HepG2 (cell line): ENCODE measurements at regions not wholly inside any gene's neighbourhood (a gene's known extent, or its start where the extent isn't known, plus 50 kb on each side); places are given as distances from the start of the nearest gene placed in this dataset.

Experiments used
- ATAC-seq: fragments of 200-7000 bp; cut with Tn5 transposase; 3 replicates; pipeline ENCODE4 v1.9.1; 2020; ENCODE audit warnings: mild to moderate bottlenecking, moderate library complexity
- BruUV-seq: library from RNA; stranded (reverse); fragments of 400-500 nt; replicated peaks from 2 replicates; lab custom pipeline; 2021; lab: Mats Ljungman, UMichigan
- CTCF ChIA-PET: fragments of 300-600 bp; formaldehyde crosslinking; extraction: SDS; loops from one replicate; lab custom pipeline; 2021; ENCODE audit warnings: low total read pairs, inconsistent platforms, low intra/inter-chr PET ratio; lab: Yijun Ruan, JAX
- POLR2A ChIA-PET: fragments of 350-600 bp; sonication (Branson Sonifier 250); formaldehyde crosslinking; loops from one replicate; lab custom pipeline; 2020; ENCODE audit warnings: antibody characterized with exemption, inconsistent platforms; lab: Yijun Ruan, JAX
- DNase-seq: peaks from one replicate; pipeline ENCODE4 v3.0.0-alpha.2; 2015; ENCODE audit warnings: low spot score
- FAIRE-seq: peaks from 3 replicates; lab custom pipeline; 2011; peaks lifted over from hg19 to GRCh38; lab: Jason Lieb, UNC
- H2AFZ ChIP-seq: one replicate; pipeline ENCODE4 v1.6.1; 2011; ENCODE audit warnings: low read length, inconsistent platforms
- H3K27ac ChIP-seq: fragments of 300-600 bp; 3 replicates; pipeline ENCODE4 v1.8.0; 2011; ENCODE audit warnings: mixed run types, mild to moderate bottlenecking, mixed read lengths, low read length, inconsistent platforms; ENCODE audit not compliant: insufficient read depth; ENCODE audit errors: extremely low read length
- H3K27me3 ChIP-seq, 2 experiments: fragments of 200-600 bp in 1 of 2; 2 replicates in 1 of 2; 3 replicates in 1 of 2; pipeline versions ENCODE4 v1.6.0 to v1.8.0; 2011; ENCODE audit warnings: low read length in 2 of 2, mild to moderate bottlenecking in 2 of 2, moderate library complexity in 2 of 2, inconsistent platforms in 1 of 2; ENCODE audit not compliant: insufficient read depth in 2 of 2, control insufficient read depth in 1 of 2
- H3K36me3 ChIP-seq, 2 experiments: fragments of 200-600 bp in 1 of 2; replicated peaks in 1 of 2; 2 replicates in 1 of 2; 3 replicates in 1 of 2; pipeline versions ENCODE4 v1.5.1 to v1.8.0; 2011; ENCODE audit warnings: low read length in 2 of 2, inconsistent platforms in 1 of 2; ENCODE audit not compliant: insufficient read depth in 2 of 2, control insufficient read depth in 1 of 2
- H3K4me1 ChIP-seq: 2 replicates; pipeline ENCODE4 v1.5.1; 2012; ENCODE audit warnings: low read length, inconsistent platforms; ENCODE audit not compliant: insufficient read depth
- H3K4me2 ChIP-seq: 2 replicates; pipeline ENCODE4 v1.6.0; 2011; ENCODE audit warnings: low read depth, low read length, inconsistent platforms
- H3K4me3 ChIP-seq, 3 experiments: fragments of 200-600 bp in 1 of 3; sonication (generic), shearing (Covaris generic) in 1 of 3; replicated peaks in 1 of 3; 2 replicates each; pipeline ENCODE4 v1.5.1; 2011 to 2016; ENCODE audit warnings: low read length in 3 of 3, inconsistent platforms in 2 of 3, low read depth in 2 of 3, mild to moderate bottlenecking in 2 of 3, control low read depth in 1 of 3, mixed read lengths in 1 of 3; ENCODE audit not compliant: insufficient read depth in 1 of 3
- H3K79me2 ChIP-seq: one replicate; pipeline ENCODE4 v1.6.1; 2011; ENCODE audit warnings: low read length, inconsistent platforms; ENCODE audit not compliant: insufficient read depth
- H3K9ac ChIP-seq: 2 replicates; pipeline ENCODE4 v1.6.0; 2011; ENCODE audit warnings: mild to moderate bottlenecking, low read depth, low read length, inconsistent platforms; ENCODE audit not compliant: insufficient read depth
- H3K9me3 ChIP-seq: 2 replicates; pipeline ENCODE4 v1.5.1; 2012; ENCODE audit warnings: mild to moderate bottlenecking, low read length
- H4K20me1 ChIP-seq: 2 replicates; pipeline ENCODE4 v1.6.0; 2011; ENCODE audit warnings: inconsistent platforms, mild to moderate bottlenecking, low read length, moderate library complexity; ENCODE audit not compliant: insufficient read depth
- HMG20B ChIP-seq: conservative IDR thresholded peaks from 2 replicates; pipeline ENCODE4 v1.6.1; 2016; ENCODE audit warnings: missing genetic modification reagents, missing compliant biosample characterization
- HMGA1 ChIP-seq: sonication (generic); formaldehyde crosslinking; conservative IDR thresholded peaks from 2 replicates; pipeline ENCODE4 v1.4.0; 2020; ENCODE audit warnings: missing genetic modification reagents
- NFE2 ChIP-seq: sonication (generic); formaldehyde crosslinking; IDR thresholded peaks from 2 replicates; pipeline ENCODE4 v1.4.0; 2020; ENCODE audit warnings: missing genetic modification reagents
- PCBP2 ChIP-seq: fragments of 200-400 bp; formaldehyde crosslinking; optimal IDR thresholded peaks from 2 replicates; pipeline ENCODE3; 2018; ENCODE audit warnings: low read length, low read depth; ENCODE audit not compliant: poor library complexity, severe bottlenecking
- ZNF362 ChIP-seq: sonication (generic); formaldehyde crosslinking; IDR thresholded peaks from 2 replicates; pipeline ENCODE4 v1.4.0; 2020; ENCODE audit warnings: missing genetic modification reagents, mild to moderate bottlenecking, borderline replicate concordance
- WGBS: methylation state at CpG from one replicate; pipeline ENCODE4 v1.1.6; 2017; ENCODE audit warnings: low lambda C conversion rate; 5-methylcytosine and 5-hydroxymethylcytosine counted together
- in situ Hi-C: cut with HindIII; loops from 2 replicates; pipeline ENCODE4 v1.10.0; 2017; ENCODE audit warnings: low pct_unique_long_range_greater_than_20kb; ENCODE audit not compliant: extremely low pct_ligation_motif_present
- intact Hi-C: fragments of 100-400 bp; cut with micrococcal nuclease; formaldehyde crosslinking; loops from one replicate; pipeline ENCODE4 v1.10.0; 2022; ENCODE audit not compliant: unreplicated experiment
- TF ChIP-seq, protein P1 (sequence below): sonication (generic); formaldehyde crosslinking; IDR thresholded peaks from 2 replicates; pipeline ENCODE4 v1.4.0; 2020; ENCODE audit warnings: missing genetic modification reagents, low read depth, mild to moderate bottlenecking, borderline replicate concordance

DNA sequence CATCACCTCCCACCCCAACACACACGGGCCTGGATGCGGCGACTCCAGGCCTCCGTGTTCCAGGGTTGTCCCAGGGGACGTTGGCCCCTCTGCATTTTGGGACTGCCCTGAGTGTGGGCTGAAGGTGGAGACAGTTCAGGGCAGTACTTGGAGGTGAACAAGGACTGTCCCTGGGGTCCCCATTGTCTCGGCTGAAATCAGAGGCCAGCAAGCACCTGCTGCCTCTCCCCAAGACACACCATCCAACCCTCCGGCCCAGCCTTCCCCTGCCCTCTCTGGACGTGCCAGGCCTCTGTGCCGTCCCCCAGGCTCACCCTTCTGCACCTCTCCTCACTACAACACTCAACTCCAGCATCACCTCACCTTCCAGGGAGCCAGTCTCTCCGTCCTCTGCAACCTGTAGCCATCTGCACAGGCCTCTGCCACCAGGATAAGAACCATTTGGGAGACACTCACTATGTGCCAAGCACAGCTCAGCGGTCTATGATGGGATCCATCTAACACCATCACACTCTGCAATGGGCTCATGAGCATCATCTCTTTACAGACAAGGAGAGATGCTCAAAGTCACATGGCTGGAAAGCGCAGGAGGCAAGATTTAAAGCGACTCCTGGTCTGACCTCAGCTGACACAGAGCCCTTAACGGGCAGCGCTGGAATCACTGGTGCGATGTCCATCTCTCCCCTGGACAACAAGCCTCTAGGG lies 104.5 kb upstream of the SEC14L1 start:
- ChIA-PET POLR2A (no interaction called here), CTCF (no interaction called here)
- Histone ChIP-seq H3K36me3 (no peaks in the 10 kb centered on the region), H3K9me3 (peaks cover 8% of the 10 kb centered on the region; the same call in 1 of the 2 replicates), H3K9ac (no peak overlapping the region), H3K27ac (no peak overlapping the region), H3K4me1 (no peaks in the 10 kb centered on the region), H3K4me3 (no peak overlapping the region), H4K20me1 (no peaks in the 10 kb centered on the region; the same call in 1 of the 2 replicates), H3K27me3 (peaks cover 10 to 70% of the 10 kb centered on the region in 2 experiments), H2AFZ (no peak overlapping the region), H3K79me2 (no peaks in the 10 kb centered on the region), H3K4me2 (no peak overlapping the region)
- intact Hi-C loops: no loop called here
- TF ChIP-seq ZNF362 (no peak), NFE2 (CRISPR knock-in tag) (no peak), HMG20B (CRISPR knock-in tag) (no peak), HMGA1 (no peak), PCBP2 (no peak)
- TF ChIP-seq, protein P1, sequence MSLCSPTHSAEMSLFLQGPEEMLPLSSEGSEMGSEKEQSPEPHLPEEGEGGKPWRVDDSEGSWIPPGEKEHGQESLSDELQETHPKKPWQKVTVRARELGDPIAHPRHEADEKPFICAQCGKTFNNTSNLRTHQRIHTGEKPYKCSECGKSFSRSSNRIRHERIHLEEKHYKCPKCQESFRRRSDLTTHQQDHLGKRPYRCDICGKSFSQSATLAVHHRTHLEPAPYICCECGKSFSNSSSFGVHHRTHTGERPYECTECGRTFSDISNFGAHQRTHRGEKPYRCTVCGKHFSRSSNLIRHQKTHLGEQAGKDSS (CRISPR knock-in tag): no peak
- no peak for FAIRE-seq
- DNase-seq: no peak
- WGBS: 38% methylated on average over 13 of the region's 16 CpGs
- BruUV-seq: no TSS peak
- in situ Hi-C loops: no loop called here
- ATAC-seq: peak; percentile 13; the same call in 1 of the 3 replicates
